ENCODE measurements at regions not wholly inside any gene's neighbourhood (a gene's known extent, or its start where the extent isn't known, plus 50 kb on each side); places are given as distances from the start of the nearest gene placed in this dataset.
"Not testable (repeated sequence)": the region's sequence is repeated elsewhere in the genome, so short reads cannot be mapped to it uniquely, and the experiment has no call there.

GRCh38 chr3:73153057-73153456, 91.6 kb downstream of the EBLN2 start:
- TF ChIP-seq, protein P1, sequence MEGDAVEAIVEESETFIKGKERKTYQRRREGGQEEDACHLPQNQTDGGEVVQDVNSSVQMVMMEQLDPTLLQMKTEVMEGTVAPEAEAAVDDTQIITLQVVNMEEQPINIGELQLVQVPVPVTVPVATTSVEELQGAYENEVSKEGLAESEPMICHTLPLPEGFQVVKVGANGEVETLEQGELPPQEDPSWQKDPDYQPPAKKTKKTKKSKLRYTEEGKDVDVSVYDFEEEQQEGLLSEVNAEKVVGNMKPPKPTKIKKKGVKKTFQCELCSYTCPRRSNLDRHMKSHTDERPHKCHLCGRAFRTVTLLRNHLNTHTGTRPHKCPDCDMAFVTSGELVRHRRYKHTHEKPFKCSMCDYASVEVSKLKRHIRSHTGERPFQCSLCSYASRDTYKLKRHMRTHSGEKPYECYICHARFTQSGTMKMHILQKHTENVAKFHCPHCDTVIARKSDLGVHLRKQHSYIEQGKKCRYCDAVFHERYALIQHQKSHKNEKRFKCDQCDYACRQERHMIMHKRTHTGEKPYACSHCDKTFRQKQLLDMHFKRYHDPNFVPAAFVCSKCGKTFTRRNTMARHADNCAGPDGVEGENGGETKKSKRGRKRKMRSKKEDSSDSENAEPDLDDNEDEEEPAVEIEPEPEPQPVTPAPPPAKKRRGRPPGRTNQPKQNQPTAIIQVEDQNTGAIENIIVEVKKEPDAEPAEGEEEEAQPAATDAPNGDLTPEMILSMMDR (IDR thresholded peaks at IDR 0.05): not testable (repeated sequence)
- TF ChIP-seq POLR2A (IDR thresholded peaks at IDR 0.05): not testable (repeated sequence)

All from right lobe of liver (tissue), 4 donors.